H9 (cell line): ENCODE measurements at regions not wholly inside any gene's neighbourhood (a gene's known extent, or its start where the extent isn't known, plus 50 kb on each side); places are given as distances from the start of the nearest gene placed in this dataset.

Source experiments
- DNase-seq: peaks from one replicate; pipeline ENCODE4 v3.0.0-alpha.2; 2017
- H2AFZ ChIP-seq: one replicate; pipeline ENCODE4 v1.6.1; 2013; ENCODE audit warnings: mild to moderate bottlenecking, low read length, control low read depth, moderate library complexity
- H2AK5ac ChIP-seq: 2 replicates; pipeline ENCODE4 v1.6.1; 2013; ENCODE audit warnings: low read length, control low read depth, mixed read lengths; ENCODE audit not compliant: insufficient read length
- H2BK120ac ChIP-seq: one replicate; pipeline ENCODE4 v1.6.1; 2013; ENCODE audit warnings: low read depth, mild to moderate bottlenecking, low read length, control low read depth, inconsistent platforms; ENCODE audit not compliant: poor library complexity, severe bottlenecking
- H2BK12ac ChIP-seq: 2 replicates; pipeline ENCODE4 v1.6.1; 2013; ENCODE audit warnings: low read length, control low read depth, mixed read lengths, low read depth; ENCODE audit not compliant: insufficient read length
- H2BK15ac ChIP-seq: 2 replicates; pipeline ENCODE4 v1.6.1; 2013; ENCODE audit warnings: low read depth, low read length, control low read depth
- H2BK20ac ChIP-seq: one replicate; pipeline ENCODE4 v1.6.1; 2013; ENCODE audit warnings: low read depth, mild to moderate bottlenecking, low read length, control low read depth, inconsistent platforms; ENCODE audit not compliant: poor library complexity, severe bottlenecking
- H2BK5ac ChIP-seq: 2 replicates; pipeline ENCODE4 v1.6.1; 2013; ENCODE audit warnings: low read length, control low read depth, mixed read lengths; ENCODE audit not compliant: insufficient read length
- H3K14ac ChIP-seq: 2 replicates; pipeline ENCODE4 v1.6.1; 2013; ENCODE audit warnings: low read length, control low read depth; ENCODE audit not compliant: insufficient read depth
- H3K18ac ChIP-seq: 2 replicates; pipeline ENCODE4 v1.6.1; 2013; ENCODE audit warnings: low read depth, mild to moderate bottlenecking, mixed read lengths, low read length, control low read depth; ENCODE audit not compliant: insufficient read length
- H3K23ac ChIP-seq: 2 replicates; pipeline ENCODE4 v1.6.1; 2013; ENCODE audit warnings: low read length, control low read depth, mixed read lengths, low read depth; ENCODE audit not compliant: insufficient read length
- H3K23me2 ChIP-seq: 2 replicates; pipeline ENCODE4 v1.6.1; 2013; ENCODE audit warnings: low read depth, mild to moderate bottlenecking, mixed read lengths, low read length, control low read depth; ENCODE audit not compliant: insufficient read length, poor library complexity, severe bottlenecking
- H3K27ac ChIP-seq: 2 replicates; pipeline ENCODE4 v1.5.1; 2013; ENCODE audit warnings: low read length, control low read depth, mixed read lengths, low read depth; ENCODE audit not compliant: insufficient read length
- H3K27me3 ChIP-seq: 2 replicates; pipeline ENCODE4 v1.6.1; 2013; ENCODE audit warnings: low read length, control low read depth, inconsistent platforms; ENCODE audit not compliant: insufficient read depth
- H3K4ac ChIP-seq: 2 replicates; pipeline ENCODE4 v1.6.1; 2013; ENCODE audit warnings: low read depth, mild to moderate bottlenecking, control low read depth, inconsistent platforms, low read length, moderate library complexity
- H3K4me1 ChIP-seq: 2 replicates; pipeline ENCODE4 v1.6.1; 2013; ENCODE audit warnings: low read length, control low read depth, inconsistent platforms; ENCODE audit not compliant: insufficient read depth
- H3K4me2 ChIP-seq: 2 replicates; pipeline ENCODE4 v1.6.1; 2013; ENCODE audit warnings: low read length, control low read depth, mixed read lengths; ENCODE audit not compliant: insufficient read length, insufficient read depth
- H3K56ac ChIP-seq: 2 replicates; pipeline ENCODE4 v1.6.1; 2013; ENCODE audit warnings: low read depth, mild to moderate bottlenecking, mixed read lengths, low read length, control low read depth; ENCODE audit not compliant: insufficient read length
- H3K79me1 ChIP-seq: 2 replicates; pipeline ENCODE4 v1.6.1; 2013; ENCODE audit warnings: low read depth, mild to moderate bottlenecking, moderate library complexity, low read length, control low read depth, inconsistent platforms; ENCODE audit not compliant: insufficient read depth, poor library complexity, severe bottlenecking
- H3K79me2 ChIP-seq: 2 replicates; pipeline ENCODE4 v1.6.1; 2013; ENCODE audit warnings: low read length, control low read depth, inconsistent platforms; ENCODE audit not compliant: insufficient read depth
- H3K9ac ChIP-seq: 2 replicates; pipeline ENCODE4 v1.6.1; 2013; ENCODE audit warnings: low read length, control low read depth, mixed read lengths; ENCODE audit not compliant: insufficient read length; ENCODE audit errors: extremely low read depth
- H3K9me3 ChIP-seq: one replicate; pipeline ENCODE4 v1.6.1; 2013; ENCODE audit warnings: low read depth, low read length, inconsistent platforms; ENCODE audit not compliant: control insufficient read depth
- H3T11ph ChIP-seq: one replicate; pipeline ENCODE4 v1.6.1; 2013; ENCODE audit warnings: mild to moderate bottlenecking, low read length, control low read depth, inconsistent platforms
- H4K20me1 ChIP-seq: one replicate; pipeline ENCODE4 v1.6.1; 2013; ENCODE audit not compliant: control insufficient read depth, insufficient read length, insufficient read depth
- H4K5ac ChIP-seq: 2 replicates; pipeline ENCODE4 v1.6.1; 2013; ENCODE audit warnings: low read depth, mild to moderate bottlenecking, mixed read lengths, low read length, control low read depth; ENCODE audit not compliant: insufficient read length
- H4K8ac ChIP-seq: replicated peaks from 2 replicates; pipeline ENCODE4 v1.6.1; 2013; ENCODE audit warnings: low read length, control low read depth, mixed read lengths, low read depth; ENCODE audit not compliant: insufficient read length
- H4K91ac ChIP-seq: 2 replicates; pipeline ENCODE4 v1.6.1; 2013; ENCODE audit warnings: low read depth, mild to moderate bottlenecking, moderate library complexity, mixed read lengths, low read length, control low read depth; ENCODE audit not compliant: insufficient read length
- H3K27ac Mint-ChIP-seq, 3 experiments: 2 replicates in 2 of 3; 3 replicates in 1 of 3; pipeline ENCODE4 v1.8.0; 2020 to 2021; ENCODE audit warnings: mixed read lengths in 3 of 3, mild to moderate bottlenecking in 1 of 3, moderate library complexity in 1 of 3
- H3K27me3 Mint-ChIP-seq: 2 replicates; pipeline ENCODE4 v1.8.0; 2021; ENCODE audit warnings: low read depth, mild to moderate bottlenecking, moderate library complexity, mixed read lengths
- H3K36me3 Mint-ChIP-seq, 3 experiments: 2 replicates in 2 of 3; 3 replicates in 1 of 3; pipeline ENCODE4 v1.8.0; 2020 to 2021; ENCODE audit warnings: low read depth in 3 of 3, mixed read lengths in 3 of 3; ENCODE audit not compliant: insufficient read depth in 1 of 3
- H3K4me1 Mint-ChIP-seq, 2 experiments: 2 replicates each; pipeline ENCODE4 v1.8.0; 2020; ENCODE audit warnings: mixed read lengths in 2 of 2
- H3K4me3 Mint-ChIP-seq, 2 experiments: 2 replicates in 1 of 2; 3 replicates in 1 of 2; pipeline ENCODE4 v1.8.0; 2020 to 2021; ENCODE audit warnings: mild to moderate bottlenecking in 2 of 2, mixed read lengths in 2 of 2, moderate library complexity in 1 of 2
- H3K9me3 Mint-ChIP-seq, 2 experiments: 2 replicates in 1 of 2; 3 replicates in 1 of 2; pipeline ENCODE4 v1.8.0; 2020; ENCODE audit warnings: mild to moderate bottlenecking in 2 of 2, mixed read lengths in 2 of 2, moderate library complexity in 1 of 2
- CTCF ChIP-seq: fragments of 200-600 bp; sonication (generic); conservative IDR thresholded peaks from 3 replicates; pipeline ENCODE4 v1.8.0; 2021; ENCODE audit warnings: antibody characterized with exemption, mild to moderate bottlenecking
- WGBS: extraction: QIAGEN DNeasy Blood & Tissue Kit; methylation state at CpG from one replicate; pipeline ENCODE4 v1.1.7; 2013; ENCODE audit warnings: missing lambda C conversion rate, low lambda C conversion rate, mixed read lengths; ENCODE audit not compliant: insufficient read length; ENCODE audit errors: extremely low coverage; 5-methylcytosine and 5-hydroxymethylcytosine counted together

- WGBS: no CpG with 5 or more reads among the region's 7 CpGs
- peak; percentile 38 for DNase-seq
- Histone ChIP-seq H2BK20ac (no peak overlapping the region), H3K9me3 (no peaks in the 10 kb centered on the region), H2BK12ac (no peak overlapping the region), H2BK15ac (no peak overlapping the region), H3K23ac (no peak overlapping the region), H4K91ac (no peak overlapping the region), H4K8ac (no peak overlapping the region), H3K79me2 (no peaks in the 10 kb centered on the region), H3K14ac (no peak overlapping the region), H3K18ac (no peak overlapping the region), H3T11ph (no peak overlapping the region), H4K20me1 (no peaks in the 10 kb centered on the region), H3K23me2 (no peaks in the 10 kb centered on the region), H3K79me1 (no peaks in the 10 kb centered on the region), H3K56ac (no peak overlapping the region), H3K27ac (no peak overlapping the region), H3K4me1 (no peaks in the 10 kb centered on the region), H3K4me2 (no peak overlapping the region), H2AFZ (no peak overlapping the region), H4K5ac (no peak overlapping the region), H3K4ac (no peak overlapping the region), H2BK5ac (no peak overlapping the region), H2BK120ac (no peak overlapping the region), H3K27me3 (no peaks in the 10 kb centered on the region), H3K9ac (no peak overlapping the region), H2AK5ac (no peak overlapping the region)
- Mint-ChIP-seq H3K27ac (peak overlapping the region in 2 of 3 experiments; percentile 34 to 74; a peak in 3 of 7 replicates), H3K27me3 (no peaks in the 10 kb centered on the region), H3K4me1 (peaks cover 6 to 9% of the 10 kb centered on the region in 2 experiments; a peak in 3 of 4 replicates), H3K36me3 (no peaks in the 10 kb centered on the region), H3K9me3 (no peaks in the 10 kb centered on the region), H3K4me3 (no peak overlapping the region)
- no peak for TF ChIP-seq CTCF
These were observed 179.5 kb upstream of the SYNDIG1 start for GRCh38 chr20:24289737-24290481.
